ENCODE measurements at regions not wholly inside any gene's neighbourhood (a gene's known extent, or its start where the extent isn't known, plus 50 kb on each side); places are given as distances from the start of the nearest gene placed in this dataset.

GRCh38 chr2:156852210-156852609 lies 405.3 kb upstream of the GALNT5 start:
- ATAC-seq (replicated peaks in 1 of 2) (no peak), DNase-seq (no peak)
- Mint-ChIP-seq H3K27ac (no peak overlapping the region), H3K4me1 (ENCODE audit: low read depth) (no peaks in the 10 kb centered on the region), H3K36me3 (ENCODE audit: insufficient read depth in 2 of 2) (no peaks in the 10 kb centered on the region), H3K27me3 (ENCODE audit: low read depth) (no peaks in the 10 kb centered on the region), H3K9me3 (no peaks in the 10 kb centered on the region), H3K4me3 (no peak overlapping the region)

- Mint-ChIP-seq H3K4me1 (ENCODE audit: low read depth) (no peaks in the 10 kb centered on the region), H3K27ac (no peak overlapping the region), H3K36me3 (ENCODE audit: insufficient read depth in 2 of 2) (no peaks in the 10 kb centered on the region), H3K27me3 (ENCODE audit: low read depth) (no peaks in the 10 kb centered on the region), H3K9me3 (no peaks in the 10 kb centered on the region), H3K4me3 (no peak overlapping the region)
- DNase-seq (no peak), ATAC-seq (replicated peaks in 1 of 2) (no peak)
Observed at GRCh38 chr2:156852681-156853080, 404.8 kb upstream of the GALNT5 start.

- Mint-ChIP-seq H3K27ac (no peak overlapping the region), H3K4me1 (ENCODE audit: low read depth) (no peaks in the 10 kb centered on the region), H3K9me3 (no peaks in the 10 kb centered on the region), H3K36me3 (ENCODE audit: insufficient read depth in 2 of 2) (no peaks in the 10 kb centered on the region), H3K27me3 (ENCODE audit: low read depth) (no peaks in the 10 kb centered on the region), H3K4me3 (no peak overlapping the region)
- DNase-seq (no peak), ATAC-seq (replicated peaks in 1 of 2) (no peak)
Observed at GRCh38 chr2:156864325-156864724, 393.2 kb upstream of the GALNT5 start.

GRCh38 chr2:156864753-156865152 lies 392.8 kb upstream of the GALNT5 start:
- Mint-ChIP-seq H3K4me1 (ENCODE audit: low read depth) (no peaks in the 10 kb centered on the region), H3K27me3 (ENCODE audit: low read depth) (no peaks in the 10 kb centered on the region), H3K4me3 (no peak overlapping the region), H3K36me3 (ENCODE audit: insufficient read depth in 2 of 2) (no peaks in the 10 kb centered on the region), H3K9me3 (no peaks in the 10 kb centered on the region), H3K27ac (no peak overlapping the region)
- no peak for DNase-seq
- no peak for ATAC-seq (replicated peaks in 1 of 2)

GRCh38 chr2:156867201-156867600 lies 390.3 kb upstream of the GALNT5 start:
- DNase-seq: no peak
- Mint-ChIP-seq H3K27me3 (ENCODE audit: low read depth) (no peaks in the 10 kb centered on the region), H3K36me3 (ENCODE audit: insufficient read depth in 2 of 2) (no peaks in the 10 kb centered on the region), H3K4me1 (ENCODE audit: low read depth) (no peaks in the 10 kb centered on the region), H3K9me3 (no peaks in the 10 kb centered on the region), H3K4me3 (no peak overlapping the region), H3K27ac (no peak overlapping the region)
- no peak for ATAC-seq (replicated peaks in 1 of 2)

GRCh38 chr2:156874707-156875106 lies 382.8 kb upstream of the GALNT5 start:
- peaks cover 0 to 1% of the 10 kb centered on the region in 2 donors for H3K9me3 Mint-ChIP-seq
- no peak overlapping the region for H3K4me3 Mint-ChIP-seq
- DNase-seq (no peak), ATAC-seq (replicated peaks in 1 of 2) (no peak)
- no peaks in the 10 kb centered on the region for H3K27me3 Mint-ChIP-seq (ENCODE audit: low read depth)
- H3K4me1 Mint-ChIP-seq (ENCODE audit: low read depth): no peaks in the 10 kb centered on the region
- H3K36me3 Mint-ChIP-seq (ENCODE audit: insufficient read depth in 2 of 2): no peaks in the 10 kb centered on the region
- H3K27ac Mint-ChIP-seq: no peak overlapping the region

GRCh38 chr2:156883804-156884203 lies 373.7 kb upstream of the GALNT5 start:
- DNase-seq (no peak), ATAC-seq (replicated peaks in 1 of 2) (peak in 1 of 2 donors; percentile 26)
- peaks cover 6% of the 10 kb centered on the region for H3K27me3 Mint-ChIP-seq (ENCODE audit: low read depth)

GRCh38 chr2:156884216-156884615 lies 373.3 kb upstream of the GALNT5 start:
- no peak for DNase-seq
- Mint-ChIP-seq H3K36me3 (ENCODE audit: insufficient read depth in 2 of 2) (no peaks in the 10 kb centered on the region), H3K4me1 (ENCODE audit: low read depth) (no peaks in the 10 kb centered on the region), H3K27ac (no peak overlapping the region), H3K4me3 (no peak overlapping the region), H3K9me3 (no peaks in the 10 kb centered on the region), H3K27me3 (ENCODE audit: low read depth) (peaks cover 6% of the 10 kb centered on the region)
- no peak for ATAC-seq (replicated peaks in 1 of 2)

More at GRCh38 chr2:156883804-156884203, 373.7 kb upstream of the GALNT5 start:
- no peaks in the 10 kb centered on the region for H3K9me3 Mint-ChIP-seq
- H3K27ac Mint-ChIP-seq: no peak overlapping the region
- no peaks in the 10 kb centered on the region for H3K4me1 Mint-ChIP-seq (ENCODE audit: low read depth)
- H3K4me3 Mint-ChIP-seq: no peak overlapping the region
- H3K36me3 Mint-ChIP-seq (ENCODE audit: insufficient read depth in 2 of 2): no peaks in the 10 kb centered on the region

GRCh38 chr2:156890529-156891148 lies 366.9 kb upstream of the GALNT5 start:
- Mint-ChIP-seq H3K36me3 (ENCODE audit: insufficient read depth in 2 of 2) (no peaks in the 10 kb centered on the region), H3K4me1 (ENCODE audit: low read depth) (peaks cover 15% of the 10 kb centered on the region), H3K9me3 (no peaks in the 10 kb centered on the region), H3K27ac (no peak overlapping the region), H3K4me3 (no peak overlapping the region), H3K27me3 (ENCODE audit: low read depth) (peaks cover 34% of the 10 kb centered on the region)
- no peak for ATAC-seq (replicated peaks in 1 of 2)
- no peak for DNase-seq

- ATAC-seq (replicated peaks in 1 of 2) (no peak), DNase-seq (no peak)
- Mint-ChIP-seq H3K27ac (no peak overlapping the region), H3K4me3 (no peak overlapping the region), H3K36me3 (ENCODE audit: insufficient read depth in 2 of 2) (no peaks in the 10 kb centered on the region), H3K9me3 (no peaks in the 10 kb centered on the region), H3K27me3 (ENCODE audit: low read depth) (peaks cover 42% of the 10 kb centered on the region), H3K4me1 (ENCODE audit: low read depth) (peaks cover 22% of the 10 kb centered on the region)
Observed at GRCh38 chr2:156891609-156892008, 365.9 kb upstream of the GALNT5 start.

- H3K36me3 Mint-ChIP-seq (ENCODE audit: insufficient read depth in 2 of 2): no peaks in the 10 kb centered on the region
Observed at GRCh38 chr2:156892467-156893281, 364.8 kb upstream of the GALNT5 start.

GRCh38 chr2:156896294-156896693 lies 361.2 kb upstream of the GALNT5 start:
- Mint-ChIP-seq H3K9me3 (no peaks in the 10 kb centered on the region), H3K27me3 (ENCODE audit: low read depth) (peaks cover 36% of the 10 kb centered on the region), H3K27ac (no peak overlapping the region), H3K36me3 (ENCODE audit: insufficient read depth in 2 of 2) (no peaks in the 10 kb centered on the region), H3K4me3 (no peak overlapping the region), H3K4me1 (ENCODE audit: low read depth) (peaks cover 22% of the 10 kb centered on the region)
- DNase-seq: no peak
- ATAC-seq (replicated peaks in 1 of 2): peak; percentile 44 to 48

More at GRCh38 chr2:156892467-156893281, 364.8 kb upstream of the GALNT5 start:
- Mint-ChIP-seq H3K9me3 (no peaks in the 10 kb centered on the region), H3K4me3 (peak overlapping the region in 1 of 2 donors; percentile 60), H3K27me3 (ENCODE audit: low read depth) (peaks cover 44% of the 10 kb centered on the region), H3K27ac (no peak overlapping the region), H3K4me1 (ENCODE audit: low read depth) (peaks cover 22% of the 10 kb centered on the region)
- DNase-seq (peak in 1 of 2 donors; percentile 10), ATAC-seq (replicated peaks in 1 of 2) (peak; percentile 44 to 50)

GRCh38 chr2:156897548-156897947 lies 360.0 kb upstream of the GALNT5 start:
- peaks cover 19% of the 10 kb centered on the region for H3K4me1 Mint-ChIP-seq (ENCODE audit: low read depth)
- H3K27ac Mint-ChIP-seq: no peak overlapping the region
- H3K27me3 Mint-ChIP-seq (ENCODE audit: low read depth): peaks cover 28% of the 10 kb centered on the region
- H3K36me3 Mint-ChIP-seq (ENCODE audit: insufficient read depth in 2 of 2): no peaks in the 10 kb centered on the region
- H3K4me3 Mint-ChIP-seq: no peak overlapping the region
- no peak for ATAC-seq (replicated peaks in 1 of 2)
- no peaks in the 10 kb centered on the region for H3K9me3 Mint-ChIP-seq
- no peak for DNase-seq

Measured in activated T-cell treated with anti-CD3 and anti-CD28 coated beads, Interleukin-2, amount 50 U/mL, for 72 hours (primary cell).